HUES6 (cell line): ENCODE measurements at regions not wholly inside any gene's neighbourhood (a gene's known extent, or its start where the extent isn't known, plus 50 kb on each side); places are given as distances from the start of the nearest gene placed in this dataset.
"Not testable (repeated sequence)": the region's sequence is repeated elsewhere in the genome, so short reads cannot be mapped to it uniquely, and the experiment has no call there.

Source experiments
- H3K27ac ChIP-seq: 2 replicates; pipeline ENCODE4 v1.7.0; 2013; ENCODE audit warnings: low read depth, mild to moderate bottlenecking, low read length, inconsistent platforms
- H3K27me3 ChIP-seq: 2 replicates; pipeline ENCODE4 v1.6.1; 2013; ENCODE audit warnings: low read length; ENCODE audit not compliant: control insufficient read depth, insufficient read depth
- H3K36me3 ChIP-seq: 2 replicates; pipeline ENCODE4 v1.6.1; 2013; ENCODE audit warnings: low read length; ENCODE audit not compliant: control insufficient read depth, insufficient read depth
- H3K4me1 ChIP-seq: 2 replicates; pipeline ENCODE4 v1.6.1; 2013; ENCODE audit warnings: low read length; ENCODE audit not compliant: control insufficient read depth, insufficient read depth
- H3K4me3 ChIP-seq: 2 replicates; pipeline ENCODE4 v1.5.1; 2013; ENCODE audit warnings: low read depth, low read length
- H3K9ac ChIP-seq: one replicate; pipeline ENCODE4 v1.6.1; 2013; ENCODE audit warnings: mild to moderate bottlenecking, low read length
- H3K9me3 ChIP-seq: 2 replicates; pipeline ENCODE4 v1.6.1; 2013; ENCODE audit warnings: low read depth, low read length; ENCODE audit not compliant: control insufficient read depth, insufficient read depth

- no peaks in the 10 kb centered on the region for H3K36me3 ChIP-seq
- no peak overlapping the region for H3K9ac ChIP-seq
- H3K27me3 ChIP-seq: no peaks in the 10 kb centered on the region
- peaks cover 10% of the 10 kb centered on the region for H3K4me1 ChIP-seq
- no peak overlapping the region for H3K27ac ChIP-seq
- H3K4me3 ChIP-seq: no peak overlapping the region
- no peaks in the 10 kb centered on the region for H3K9me3 ChIP-seq
Observed at GRCh38 chr15:26280281-26280680, 417.2 kb upstream of the ATP10A start.

GRCh38 chr15:26261966-26262365 lies 398.8 kb upstream of the ATP10A start:
- Histone ChIP-seq H3K4me3 (no peak overlapping the region), H3K27ac (no peak overlapping the region), H3K36me3 (no peaks in the 10 kb centered on the region), H3K27me3 (no peaks in the 10 kb centered on the region), H3K4me1 (peaks cover 5% of the 10 kb centered on the region; the same call in 1 of the 2 replicates), H3K9me3 (no peaks in the 10 kb centered on the region), H3K9ac (no peak overlapping the region)

GRCh38 chr15:26261413-26261812 lies 398.3 kb upstream of the ATP10A start:
- Histone ChIP-seq H3K27ac (no peak overlapping the region), H3K4me3 (no peak overlapping the region), H3K36me3 (no peaks in the 10 kb centered on the region), H3K4me1 (peaks cover 5% of the 10 kb centered on the region; the same call in 1 of the 2 replicates), H3K9me3 (no peaks in the 10 kb centered on the region), H3K9ac (no peak overlapping the region), H3K27me3 (no peaks in the 10 kb centered on the region)

GRCh38 chr15:26260517-26261133 lies 397.5 kb upstream of the ATP10A start:
- no peak overlapping the region for H3K27ac ChIP-seq

GRCh38 chr15:26259581-26259980 lies 396.5 kb upstream of the ATP10A start:
- H3K4me1 ChIP-seq: peaks cover 5% of the 10 kb centered on the region; the same call in 1 of the 2 replicates
- 0 out of 2 replicates have a peak, but pooled peaks cover under 1% of the 10 kb centered on the region for H3K9me3 ChIP-seq
- no peaks in the 10 kb centered on the region for H3K27me3 ChIP-seq
- no peak overlapping the region for H3K9ac ChIP-seq
- H3K27ac ChIP-seq: no peak overlapping the region
- H3K4me3 ChIP-seq: no peak overlapping the region
- H3K36me3 ChIP-seq: no peaks in the 10 kb centered on the region

More at GRCh38 chr15:26260517-26261133, 397.5 kb upstream of the ATP10A start:
- no peaks in the 10 kb centered on the region for H3K9me3 ChIP-seq
- H3K27me3 ChIP-seq: no peaks in the 10 kb centered on the region
- H3K4me1 ChIP-seq: peaks cover 5% of the 10 kb centered on the region; the same call in 1 of the 2 replicates
- H3K9ac ChIP-seq: no peak overlapping the region
- no peaks in the 10 kb centered on the region for H3K36me3 ChIP-seq
- no peak overlapping the region for H3K4me3 ChIP-seq

GRCh38 chr15:26244782-26245181 lies 381.7 kb upstream of the ATP10A start:
- peaks cover 14% of the 10 kb centered on the region for H3K4me1 ChIP-seq
- H3K9ac ChIP-seq, H3K4me3 ChIP-seq, H3K27me3 ChIP-seq, H3K9me3 ChIP-seq, H3K27ac ChIP-seq, H3K36me3 ChIP-seq: not testable (repeated sequence)

GRCh38 chr15:26243382-26243781 lies 380.3 kb upstream of the ATP10A start:
- Histone ChIP-seq H3K36me3 (no peaks in the 10 kb centered on the region), H3K4me3 (no peak overlapping the region), H3K27me3 (no peaks in the 10 kb centered on the region), H3K9me3 (no peaks in the 10 kb centered on the region; the same call in 1 of the 2 replicates), H3K4me1 (peaks cover 14% of the 10 kb centered on the region), H3K9ac (peak overlapping the region; percentile 25), H3K27ac (peak overlapping the region; percentile 85)

- H3K4me3 ChIP-seq: peak overlapping the region; percentile 9; the same call in 1 of the 2 replicates
- H3K4me1 ChIP-seq: peaks cover 14% of the 10 kb centered on the region
- H3K27me3 ChIP-seq: no peaks in the 10 kb centered on the region
- H3K27ac ChIP-seq: peak overlapping the region; percentile 85
- no peaks in the 10 kb centered on the region; the same call in 1 of the 2 replicates for H3K9me3 ChIP-seq
- peak overlapping the region; percentile 30 for H3K9ac ChIP-seq
- H3K36me3 ChIP-seq: no peaks in the 10 kb centered on the region
Observed at GRCh38 chr15:26242565-26243071, 379.5 kb upstream of the ATP10A start.

GRCh38 chr15:26235864-26236263 lies 372.7 kb upstream of the ATP10A start:
- H3K27ac ChIP-seq: peak overlapping the region; percentile 89
- peak overlapping the region; percentile 88 for H3K9ac ChIP-seq
- no peaks in the 10 kb centered on the region for H3K36me3 ChIP-seq
- H3K27me3 ChIP-seq: no peaks in the 10 kb centered on the region
- no peaks in the 10 kb centered on the region for H3K9me3 ChIP-seq
- H3K4me1 ChIP-seq: peaks cover 46% of the 10 kb centered on the region
- H3K4me3 ChIP-seq: peak overlapping the region; percentile 37

GRCh38 chr15:26234976-26235767 lies 372.0 kb upstream of the ATP10A start:
- Histone ChIP-seq H3K27ac (peak overlapping the region; percentile 89), H3K4me3 (peak overlapping the region; percentile 37), H3K9ac (peak overlapping the region; percentile 88), H3K9me3 (no peaks in the 10 kb centered on the region), H3K27me3 (no peaks in the 10 kb centered on the region), H3K4me1 (peaks cover 52% of the 10 kb centered on the region), H3K36me3 (no peaks in the 10 kb centered on the region)

GRCh38 chr15:26232691-26233090 lies 369.6 kb upstream of the ATP10A start:
- no peak overlapping the region for H3K9ac ChIP-seq
- H3K4me3 ChIP-seq: no peak overlapping the region
- H3K9me3 ChIP-seq: no peaks in the 10 kb centered on the region
- no peak overlapping the region for H3K27ac ChIP-seq
- H3K36me3 ChIP-seq: no peaks in the 10 kb centered on the region
- H3K27me3 ChIP-seq: no peaks in the 10 kb centered on the region
- peaks cover 52% of the 10 kb centered on the region for H3K4me1 ChIP-seq
